ENCODE measurements at regions not wholly inside any gene's neighbourhood (a gene's known extent, or its start where the extent isn't known, plus 50 kb on each side); places are given as distances from the start of the nearest gene placed in this dataset.

- H3K4me2 ChIP-seq (ENCODE audit: low read length), result no peak overlapping the region
- H3K36me3 ChIP-seq (replicated peaks; ENCODE audit: low read depth, low read length), result no peaks in the 10 kb centered on the region
- no peak overlapping the region for H3K4me3 ChIP-seq (ENCODE audit: low read length)
- no peaks in the 10 kb centered on the region for H3K9me3 ChIP-seq (ENCODE audit: insufficient read depth, low read length)
- no peak overlapping the region for H3K9ac ChIP-seq (ENCODE audit: low read length)
- no peaks in the 10 kb centered on the region for H3K4me1 ChIP-seq (ENCODE audit: low read length)
- no peak overlapping the region for H2AFZ ChIP-seq (ENCODE audit: low read depth, low read length)
- no peak for TF ChIP-seq EZH2phosphoT487 (IDR thresholded peaks at IDR 0.05; ENCODE audit: low read depth)
- TF ChIP-seq CTCF (IDR thresholded peaks at IDR 0.05; ENCODE audit: low read depth, low read length), result no peak
- H3K27ac ChIP-seq (ENCODE audit: low read length), result no peak overlapping the region
- no peaks in the 10 kb centered on the region for H3K27me3 ChIP-seq (ENCODE audit: low read depth, low read length)
- no peaks in the 10 kb centered on the region for H4K20me1 ChIP-seq (ENCODE audit: insufficient read depth, low read length)
- H3K79me2 ChIP-seq (ENCODE audit: low read length), result no peaks in the 10 kb centered on the region
These were observed 79.1 kb downstream of the CTH start for GRCh38 chr1:70490153-70490552.

DNA sequence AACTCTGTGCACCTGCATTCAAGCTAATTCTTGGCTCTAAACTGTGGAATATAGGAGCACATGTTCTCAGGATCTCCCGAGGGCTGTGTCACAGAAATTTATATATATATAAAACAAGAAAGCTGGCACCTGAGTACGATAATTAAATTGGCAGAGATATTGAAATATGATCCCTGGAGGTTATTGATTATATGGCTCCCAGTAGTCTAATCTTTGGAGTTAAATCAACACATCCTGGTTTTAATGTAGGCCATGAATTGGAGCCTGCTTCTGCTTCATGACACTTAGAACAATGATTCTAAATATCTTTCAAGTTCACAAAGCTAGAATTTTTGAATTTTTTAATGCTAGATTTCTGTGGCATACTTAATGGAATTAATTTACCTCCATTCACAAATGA is 84.3 kb downstream of the CTH start:
- Histone ChIP-seq H3K27me3 (ENCODE audit: low read depth, low read length) (no peaks in the 10 kb centered on the region), H2AFZ (ENCODE audit: low read depth, low read length) (no peak overlapping the region), H3K27ac (ENCODE audit: low read length) (no peak overlapping the region), H3K4me1 (ENCODE audit: low read length) (no peaks in the 10 kb centered on the region), H4K20me1 (ENCODE audit: insufficient read depth, low read length) (no peaks in the 10 kb centered on the region), H3K9me3 (ENCODE audit: insufficient read depth, low read length) (no peaks in the 10 kb centered on the region), H3K4me2 (ENCODE audit: low read length) (no peak overlapping the region), H3K4me3 (ENCODE audit: low read length) (no peak overlapping the region), H3K79me2 (ENCODE audit: low read length) (no peaks in the 10 kb centered on the region), H3K9ac (ENCODE audit: low read length) (no peak overlapping the region), H3K36me3 (replicated peaks; ENCODE audit: low read depth, low read length) (no peaks in the 10 kb centered on the region)
- TF ChIP-seq CTCF (IDR thresholded peaks at IDR 0.05; ENCODE audit: low read depth, low read length), result no peak
- no peak for TF ChIP-seq EZH2phosphoT487 (IDR thresholded peaks at IDR 0.05; ENCODE audit: low read depth)

- H3K27me3 ChIP-seq (ENCODE audit: low read depth, low read length), result no peaks in the 10 kb centered on the region
- H2AFZ ChIP-seq (ENCODE audit: low read depth, low read length), result no peak overlapping the region
- H3K9ac ChIP-seq (ENCODE audit: low read length), result no peak overlapping the region
- H3K36me3 ChIP-seq (replicated peaks; ENCODE audit: low read depth, low read length), result no peaks in the 10 kb centered on the region
- H3K79me2 ChIP-seq (ENCODE audit: low read length), result no peaks in the 10 kb centered on the region
- H3K9me3 ChIP-seq (ENCODE audit: insufficient read depth, low read length), result no peaks in the 10 kb centered on the region
- no peak overlapping the region for H3K4me2 ChIP-seq (ENCODE audit: low read length)
- TF ChIP-seq CTCF (IDR thresholded peaks at IDR 0.05; ENCODE audit: low read depth, low read length), result no peak
- no peak for TF ChIP-seq EZH2phosphoT487 (IDR thresholded peaks at IDR 0.05; ENCODE audit: low read depth)
- H3K27ac ChIP-seq (ENCODE audit: low read length), result no peak overlapping the region
- H3K4me1 ChIP-seq (ENCODE audit: low read length), result no peaks in the 10 kb centered on the region
- H4K20me1 ChIP-seq (ENCODE audit: insufficient read depth, low read length), result no peaks in the 10 kb centered on the region
- no peak overlapping the region for H3K4me3 ChIP-seq (ENCODE audit: low read length)
These were observed 85.1 kb downstream of the CTH start for GRCh38 chr1:70496181-70496580.

- Histone ChIP-seq H3K4me1 (ENCODE audit: low read length) (no peaks in the 10 kb centered on the region), H3K9me3 (ENCODE audit: insufficient read depth, low read length) (no peaks in the 10 kb centered on the region), H3K9ac (ENCODE audit: low read length) (no peak overlapping the region), H3K79me2 (ENCODE audit: low read length) (no peaks in the 10 kb centered on the region), H3K27me3 (ENCODE audit: low read depth, low read length) (no peaks in the 10 kb centered on the region), H2AFZ (ENCODE audit: low read depth, low read length) (no peak overlapping the region), H3K27ac (ENCODE audit: low read length) (no peak overlapping the region), H3K36me3 (replicated peaks; ENCODE audit: low read depth, low read length) (no peaks in the 10 kb centered on the region), H3K4me2 (ENCODE audit: low read length) (no peak overlapping the region), H4K20me1 (ENCODE audit: insufficient read depth, low read length) (no peaks in the 10 kb centered on the region), H3K4me3 (ENCODE audit: low read length) (no peak overlapping the region)
- no peak for TF ChIP-seq CTCF (IDR thresholded peaks at IDR 0.05; ENCODE audit: low read depth, low read length)
- no peak for TF ChIP-seq EZH2phosphoT487 (IDR thresholded peaks at IDR 0.05; ENCODE audit: low read depth)
These were observed 86.1 kb downstream of the CTH start for GRCh38 chr1:70497152-70497551.
